Astrocyte of the cerebellum (primary cell): ENCODE measurements at regions not wholly inside any gene's neighbourhood (a gene's known extent, or its start where the extent isn't known, plus 50 kb on each side); places are given as distances from the start of the nearest gene placed in this dataset.

Source experiments
- DNase-seq: peaks from one replicate; pipeline ENCODE4 v3.0.0-alpha.2; 2011; ENCODE audit warnings: low read depth
- H3K4me3 ChIP-seq: 2 replicates; pipeline ENCODE4 v1.5.1; 2011; ENCODE audit warnings: mild to moderate bottlenecking, low read depth, low read length, moderate library complexity
- CTCF ChIP-seq: IDR thresholded peaks from 2 replicates; pipeline ENCODE4 v1.5.1; 2012; ENCODE audit warnings: low read length, low read depth, moderate library complexity, mild to moderate bottlenecking; ENCODE audit errors: missing control alignments
- in situ Hi-C: cut with HindIII; loops from 2 replicates; pipeline ENCODE4 v1.10.0; 2017; ENCODE audit warnings: low sequenced_read_pairs

GRCh38 chr7:119782286-119782685 lies 490.7 kb upstream of the KCND2 start:
- in situ Hi-C loops, result no loop called here
- no peak for DNase-seq
- no peak overlapping the region for H3K4me3 ChIP-seq
- TF ChIP-seq CTCF, result no peak

- H3K4me3 ChIP-seq, result no peak overlapping the region
- in situ Hi-C loops, result no loop called here
- no peak for DNase-seq
- no peak for TF ChIP-seq CTCF
These were observed 489.2 kb upstream of the KCND2 start for GRCh38 chr7:119783799-119784198.

GRCh38 chr7:119802147-119802546 lies 470.8 kb upstream of the KCND2 start:
- no peak overlapping the region for H3K4me3 ChIP-seq
- TF ChIP-seq CTCF, result no peak
- in situ Hi-C loops, result loop anchor here (5.0 kb wide), 1 partner anchor 35 kb away; no protein-coding TSS in a partner anchor
- DNase-seq, result no peak

GRCh38 chr7:119825091-119825655 lies 447.8 kb upstream of the KCND2 start:
- TF ChIP-seq CTCF, result no peak
- H3K4me3 ChIP-seq, result no peak overlapping the region
- DNase-seq, result no peak
- in situ Hi-C loops, result no loop called here

- in situ Hi-C loops, result no loop called here
- DNase-seq, result no peak
- no peak for TF ChIP-seq CTCF
- no peak overlapping the region for H3K4me3 ChIP-seq
These were observed 446.4 kb upstream of the KCND2 start for GRCh38 chr7:119826547-119826946.

GRCh38 chr7:119838444-119838843 lies 434.5 kb upstream of the KCND2 start:
- no peak for TF ChIP-seq CTCF
- no peak for DNase-seq
- in situ Hi-C loops, result no loop called here
- no peak overlapping the region for H3K4me3 ChIP-seq

- no peak for DNase-seq
- in situ Hi-C loops, result no loop called here
- no peak for TF ChIP-seq CTCF
- H3K4me3 ChIP-seq, result no peak overlapping the region
These were observed 430.6 kb upstream of the KCND2 start for GRCh38 chr7:119842337-119842736.
